IPS-NIHi11 (cell line): ENCODE measurements at regions not wholly inside any gene's neighbourhood (a gene's known extent, or its start where the extent isn't known, plus 50 kb on each side); places are given as distances from the start of the nearest gene placed in this dataset.

Source experiments
- DNase-seq: peaks from one replicate; pipeline ENCODE4 v3.0.0; 2012; ENCODE audit warnings: mixed read lengths, low spot score

DNA sequence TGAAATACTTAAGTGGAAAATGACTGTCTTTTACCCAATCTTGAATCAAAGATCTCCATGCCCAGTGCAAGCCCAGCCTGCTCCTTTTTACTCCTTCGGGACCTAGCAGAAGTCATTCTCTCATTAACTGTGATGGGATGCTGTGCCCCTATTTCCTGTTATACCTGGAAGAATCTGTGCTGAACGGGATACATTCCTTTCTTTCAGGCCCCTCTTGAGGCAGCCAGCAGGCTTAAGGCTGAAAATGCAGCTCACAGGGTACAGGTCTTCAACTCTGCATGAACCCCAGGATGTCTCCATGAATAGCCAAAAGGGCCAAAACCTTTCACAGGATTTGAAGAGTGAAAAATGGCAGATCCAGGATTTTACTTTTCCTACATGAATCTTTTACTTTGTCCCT, 784.8 kb upstream of the KLHL29 start:
- DNase-seq = peak; percentile 25

DNA sequence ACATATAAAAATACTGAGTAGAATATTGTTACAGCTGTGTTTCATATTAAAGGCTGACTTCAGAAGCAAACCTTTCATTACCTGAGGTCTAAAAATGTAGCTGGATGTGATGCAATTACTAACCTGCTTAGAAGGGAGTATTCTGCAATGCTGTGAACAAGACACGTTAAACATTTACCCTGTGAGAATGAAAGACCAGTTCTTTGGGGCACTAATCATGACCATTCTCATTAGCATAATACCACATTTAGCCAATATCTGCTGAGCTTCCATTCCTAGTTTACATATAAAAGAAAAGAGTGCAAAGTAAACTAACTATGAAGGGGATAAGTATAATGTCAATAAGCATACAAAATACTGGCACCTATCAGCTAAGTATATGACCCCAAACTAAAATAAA, 784.0 kb upstream of the KLHL29 start:
- no peak for DNase-seq

- DNase-seq = no peak
Observed at GRCh38 chr2:22604136-22604535, 780.8 kb upstream of the KLHL29 start.

GRCh38 chr2:22616031-22616430, 768.9 kb upstream of the KLHL29 start:
- DNase-seq = no peak

DNA sequence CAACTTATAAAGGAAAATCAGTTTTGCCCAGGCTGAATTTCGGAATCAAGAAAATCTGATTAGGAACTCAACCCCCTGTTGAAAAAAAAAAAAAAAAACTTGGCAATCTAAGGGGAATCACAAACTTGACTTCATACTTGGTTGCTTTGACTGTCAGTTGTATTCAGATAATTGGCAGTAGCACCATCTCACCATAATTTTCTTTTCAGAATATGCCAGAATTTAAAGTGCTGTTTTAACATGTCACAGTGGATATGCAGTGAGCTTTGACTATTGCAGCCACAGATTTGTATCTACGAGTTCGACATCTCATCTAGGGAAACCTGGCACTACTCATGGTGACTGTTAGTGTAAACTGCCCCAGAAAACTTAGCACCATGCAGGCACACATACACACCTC, 761.4 kb upstream of the KLHL29 start:
- no peak for DNase-seq

DNA sequence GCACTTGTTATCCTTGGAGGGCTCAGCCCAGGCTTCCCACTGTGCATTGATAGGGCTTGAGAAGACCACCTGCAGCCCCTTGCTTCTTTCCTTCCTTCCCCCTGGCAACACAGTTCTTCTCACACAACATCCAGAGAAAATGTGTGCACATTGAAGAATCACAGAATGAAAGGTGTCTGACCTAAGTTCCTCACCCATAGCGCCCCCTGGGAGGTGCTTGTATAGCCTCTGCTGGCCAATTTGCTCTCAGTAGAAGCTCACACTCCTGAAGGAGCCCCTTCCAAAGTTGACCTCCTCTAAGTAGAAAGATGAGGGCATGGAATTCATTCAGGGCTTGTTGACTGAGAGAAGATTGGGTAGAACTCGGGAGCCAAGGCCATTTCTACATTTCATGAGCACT, 758.4 kb upstream of the KLHL29 start:
- peak; percentile 33 for DNase-seq

DNA sequence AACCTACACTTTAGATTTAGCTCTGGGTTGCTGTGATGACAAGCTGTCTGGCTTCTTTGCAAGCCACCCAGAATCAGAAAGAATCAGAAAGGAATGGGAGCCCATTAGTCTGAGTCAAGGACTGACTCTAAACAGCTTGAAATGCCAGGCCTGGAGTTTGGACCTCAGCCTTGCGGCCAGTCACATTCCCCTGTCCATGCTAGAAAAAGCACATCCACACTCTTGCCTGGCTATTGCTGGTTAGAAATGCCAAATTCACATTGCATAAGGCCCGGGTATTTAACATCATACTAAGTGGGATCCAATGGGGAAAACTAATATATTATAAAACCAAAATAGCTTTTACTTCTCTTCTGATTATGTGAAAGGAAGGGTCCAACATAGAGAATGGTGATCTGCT, 756.8 kb upstream of the KLHL29 start:
- no peak for DNase-seq

- no peak for DNase-seq
Observed at GRCh38 chr2:22628906-22629305, 756.1 kb upstream of the KLHL29 start.

GRCh38 chr2:22634167-22634566, 750.8 kb upstream of the KLHL29 start:
- DNase-seq = no peak

- DNase-seq = no peak
Observed at GRCh38 chr2:22656426-22656825, 728.6 kb upstream of the KLHL29 start.

- no peak for DNase-seq
Observed at GRCh38 chr2:22673529-22673928, 711.5 kb upstream of the KLHL29 start.

DNA sequence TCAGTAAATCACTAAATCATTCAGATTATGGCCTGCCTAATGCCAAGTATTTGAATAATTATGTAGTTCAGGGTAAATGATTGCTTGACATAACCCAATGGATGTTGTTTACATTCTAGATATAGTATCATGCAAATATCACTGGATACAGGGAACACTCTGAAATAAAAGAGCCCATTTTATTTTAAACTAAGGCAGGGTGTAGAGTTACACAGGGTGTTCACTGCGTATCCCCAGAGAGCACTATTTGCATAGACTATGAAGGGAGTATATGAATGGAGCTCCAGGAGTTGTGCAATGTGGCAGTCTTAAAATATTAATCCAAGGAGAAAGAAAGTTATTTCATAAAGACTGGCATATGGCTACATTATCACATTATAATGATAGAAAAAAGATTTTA, 701.1 kb upstream of the KLHL29 start:
- no peak for DNase-seq

GRCh38 chr2:22690096-22690495, 694.9 kb upstream of the KLHL29 start:
- no peak for DNase-seq

DNA sequence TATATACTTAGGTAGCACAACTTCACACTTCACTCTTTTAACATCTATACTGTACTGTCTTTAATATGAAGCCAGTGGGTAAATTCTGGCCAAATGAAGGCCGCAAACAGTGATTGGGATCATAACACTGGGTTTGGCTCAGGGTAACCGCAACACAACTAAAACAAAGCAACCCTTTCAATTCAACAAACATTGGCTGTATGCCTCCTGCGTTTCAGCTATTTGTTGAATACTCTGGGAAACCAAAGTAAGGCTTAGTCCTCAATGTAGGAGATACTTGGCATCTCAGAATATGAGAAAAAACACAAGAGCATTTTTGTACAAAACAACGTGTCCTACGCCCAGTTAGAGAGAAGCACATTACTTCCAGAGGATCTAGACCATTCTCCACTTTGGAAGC, 693.3 kb upstream of the KLHL29 start:
- no peak for DNase-seq

GRCh38 chr2:22692746-22693145, 692.2 kb upstream of the KLHL29 start:
- no peak for DNase-seq

GRCh38 chr2:22694300-22694699, 690.7 kb upstream of the KLHL29 start:
- DNase-seq = no peak

DNA sequence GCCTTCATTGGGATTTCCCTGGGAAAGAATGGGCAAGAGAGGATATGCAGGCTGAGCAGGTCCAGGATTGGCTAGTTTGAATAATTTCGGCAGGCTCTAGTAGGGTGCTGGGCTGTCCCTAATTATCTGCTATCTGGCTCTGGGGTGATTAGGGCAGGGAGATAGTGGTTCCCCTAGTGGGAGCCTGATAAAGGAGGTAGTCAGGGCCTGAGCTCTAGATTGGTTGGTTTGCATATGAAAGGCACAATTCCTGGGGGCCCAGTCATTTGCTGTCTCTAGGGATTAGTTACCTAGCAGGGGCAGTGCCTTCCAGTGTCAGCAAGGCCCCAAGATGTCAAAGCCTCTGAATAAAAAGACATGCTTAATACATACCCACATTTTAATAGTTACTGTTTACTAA, 690.1 kb upstream of the KLHL29 start:
- peak; percentile 63 for DNase-seq

- DNase-seq = no peak
Observed at GRCh38 chr2:22697054-22697788, 687.8 kb upstream of the KLHL29 start.

DNA sequence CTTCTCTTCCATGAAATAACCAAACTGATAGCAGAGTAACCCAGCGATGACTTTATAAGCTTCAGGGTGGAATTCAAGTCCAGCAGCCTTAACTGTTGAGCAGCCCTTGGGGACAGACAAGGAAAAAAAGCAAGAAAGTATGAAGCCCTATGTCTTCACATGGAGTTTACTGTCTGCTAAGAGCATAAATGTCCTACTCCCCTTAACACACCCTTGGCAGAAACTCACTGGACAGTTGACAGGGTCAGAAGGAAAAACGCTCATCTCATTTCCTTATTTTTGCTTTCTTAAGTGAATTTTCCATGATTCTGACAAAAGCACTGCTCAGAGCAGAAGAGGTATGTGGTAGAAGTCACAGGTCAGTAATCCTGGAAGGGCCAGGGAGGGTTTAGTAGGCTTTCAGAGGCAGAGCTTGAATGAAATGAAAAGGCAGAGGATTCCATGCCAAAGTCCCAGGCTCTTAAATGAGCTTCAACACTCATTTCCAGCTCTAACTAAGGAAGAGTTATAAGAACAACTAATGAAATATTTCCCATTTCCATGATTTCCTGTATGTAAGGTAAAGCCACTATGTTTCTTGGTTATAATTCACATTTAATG, 683.3 kb upstream of the KLHL29 start:
- DNase-seq = no peak

GRCh38 chr2:22703286-22703920, 681.6 kb upstream of the KLHL29 start:
- DNase-seq = no peak

- DNase-seq = no peak
Observed at GRCh38 chr2:22719396-22719795, 665.6 kb upstream of the KLHL29 start.

DNA sequence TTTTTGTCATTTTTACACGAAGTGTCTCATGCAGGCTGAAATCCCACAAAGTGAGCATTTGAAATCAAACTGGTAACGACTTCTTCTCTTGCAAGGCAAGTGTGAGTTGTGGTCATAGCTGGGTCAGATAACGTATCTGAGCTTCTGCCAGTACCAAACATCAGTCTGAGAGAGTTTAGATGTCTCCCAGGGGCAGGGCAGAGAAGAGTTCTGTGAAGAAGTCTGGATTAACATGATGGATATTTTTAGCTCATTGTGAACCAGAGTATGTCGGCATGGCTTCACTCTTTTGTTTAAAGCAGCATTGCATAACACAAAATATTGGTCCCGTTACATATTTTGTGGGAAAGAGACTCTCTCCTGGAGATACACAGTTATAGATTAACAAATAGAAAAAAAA, 655.5 kb upstream of the KLHL29 start:
- DNase-seq = no peak

GRCh38 chr2:22734373-22735045, 650.5 kb upstream of the KLHL29 start:
- DNase-seq = no peak
